HG03025 (cell line): ENCODE measurements at regions not wholly inside any gene's neighbourhood (a gene's known extent, or its start where the extent isn't known, plus 50 kb on each side); places are given as distances from the start of the nearest gene placed in this dataset.

Experiments
- ATAC-seq: cut with Tn5 transposase; IDR thresholded peaks from one replicate; pipeline ENCODE4 v1.9.1; 2021; ENCODE audit warnings: mild to moderate bottlenecking, moderate library complexity; ENCODE audit not compliant: unreplicated experiment, low FRiP score

- peak; percentile 91 for ATAC-seq
Observed at GRCh38 chr9:89234205-89235067, 55.8 kb upstream of the SHC3 start.

GRCh38 chr9:89236955-89237573, 58.4 kb upstream of the SHC3 start:
- ATAC-seq, result no peak

GRCh38 chr9:89238424-89238823, 59.8 kb upstream of the SHC3 start:
- ATAC-seq, result no peak

GRCh38 chr9:89243296-89244061, 64.9 kb upstream of the SHC3 start:
- no peak for ATAC-seq

- no peak for ATAC-seq
Observed at GRCh38 chr9:89246840-89247239, 64.2 kb upstream of the CKS2 start.

GRCh38 chr9:89247431-89248353, 63.3 kb upstream of the CKS2 start:
- ATAC-seq, result no peak

- ATAC-seq, result no peak
Observed at GRCh38 chr9:89249001-89249400, 62.0 kb upstream of the CKS2 start.

GRCh38 chr9:89252651-89253267, 58.2 kb upstream of the CKS2 start:
- no peak for ATAC-seq

GRCh38 chr9:89254058-89254772, 56.8 kb upstream of the CKS2 start:
- no peak for ATAC-seq

GRCh38 chr9:89254773-89255125, 56.2 kb upstream of the CKS2 start:
- no peak for ATAC-seq

- ATAC-seq, result no peak
Observed at GRCh38 chr9:89256225-89256624, 54.8 kb upstream of the CKS2 start.

- no peak for ATAC-seq
Observed at GRCh38 chr9:89256642-89257041, 54.4 kb upstream of the CKS2 start.

GRCh38 chr9:89260525-89260924, 50.5 kb upstream of the CKS2 start:
- no peak for ATAC-seq
